HCT116 (cell line): ENCODE measurements at regions not wholly inside any gene's neighbourhood (a gene's known extent, or its start where the extent isn't known, plus 50 kb on each side); places are given as distances from the start of the nearest gene placed in this dataset.

Experiments used
- ATAC-seq: fragments of 200-7000 bp; cut with Tn5 transposase; 2 replicates; pipeline ENCODE4 v1.9.1; 2020; ENCODE audit warnings: mild to moderate bottlenecking, moderate library complexity
- BruUV-seq: library from RNA; stranded (reverse); fragments of 400-500 nt; replicated peaks from 2 replicates; lab custom pipeline; 2021; lab: Mats Ljungman, UMichigan
- CTCF ChIA-PET: fragments of 300-600 bp; sonication (Branson Sonifier 250); formaldehyde crosslinking; loops from one replicate; lab custom pipeline; 2021; ENCODE audit warnings: antibody characterized with exemption; lab: Charles Lee
- POLR2A ChIA-PET: fragments of 300-600, 350-600 bp; sonication (Branson Sonifier 250); formaldehyde crosslinking; loops from one replicate; lab custom pipeline; 2021; ENCODE audit warnings: antibody characterized with exemption; lab: Charles Lee
- RAD21 ChIA-PET, 2 experiments: fragments of 300-600 bp; sonication (Branson Sonifier 250); formaldehyde crosslinking; loops; one replicate each; lab custom pipeline; 2023; ENCODE audit warnings: low total read pairs in 2 of 2; ENCODE audit not compliant: uncharacterized antibody in 2 of 2, unreplicated experiment in 2 of 2, low non-redundant PET in 1 of 2; lab: Charles Lee
- DNase-seq: peaks from one replicate; pipeline ENCODE4 v3.0.0-alpha.2; 2010; ENCODE audit warnings: low read depth, low spot score
- H2AFZ ChIP-seq: fragments of 200-600 bp; shearing (Covaris generic), sonication (generic); 2 replicates; pipeline ENCODE4 v1.6.1; 2017; ENCODE audit warnings: low read depth, mixed run types, mixed read lengths, antibody characterized with exemption, low read length; ENCODE audit not compliant: poor library complexity, severe bottlenecking
- H3K27ac ChIP-seq: 2 replicates; pipeline ENCODE4 v1.5.1; 2012; ENCODE audit warnings: low read depth, low read length
- H3K27me3 ChIP-seq: fragments of 200-600 bp; sonication (generic); 2 replicates; pipeline ENCODE4 v1.6.1; 2016; ENCODE audit warnings: mixed run types, low read length, mixed read lengths; ENCODE audit not compliant: insufficient read depth
- H3K36me3 ChIP-seq, 2 experiments: fragments of 200-500 bp in 1 of 2; fragments of 200-600 bp in 1 of 2; sonication (Bioruptor generic) in 1 of 2; sonication (generic) in 1 of 2; 2 replicates each; pipeline versions ENCODE4 v1.5.1 to v1.6.1; 2014 to 2016; ENCODE audit warnings: low read length in 2 of 2, inconsistent platforms in 1 of 2, mixed read lengths in 1 of 2, mixed run types in 1 of 2; ENCODE audit not compliant: insufficient read depth in 2 of 2, control insufficient read depth in 1 of 2
- H3K4me1 ChIP-seq, 2 experiments: fragments of 200-600 bp in 1 of 2; sonication (generic) in 1 of 2; 2 replicates each; pipeline versions ENCODE4 v1.5.1 to v1.6.1; 2012 to 2017; ENCODE audit warnings: low read length in 2 of 2, inconsistent platforms in 1 of 2, mild to moderate bottlenecking in 1 of 2, mixed read lengths in 1 of 2, mixed run types in 1 of 2, moderate library complexity in 1 of 2; ENCODE audit not compliant: insufficient read depth in 2 of 2, control insufficient read depth in 1 of 2
- H3K4me2 ChIP-seq: fragments of 200-600 bp; sonication (generic); 2 replicates; pipeline ENCODE4 v1.6.1; 2017; ENCODE audit warnings: mixed run types, low read length, mixed read lengths
- H3K4me3 ChIP-seq, 2 experiments: fragments of 200-600 bp in 1 of 2; sonication (generic) in 1 of 2; replicated peaks in 1 of 2; 2 replicates each; pipeline ENCODE4 v1.5.1; 2011 to 2016; ENCODE audit warnings: low read length in 2 of 2, control low read depth in 1 of 2, low read depth in 1 of 2, mild to moderate bottlenecking in 1 of 2, mixed read lengths in 1 of 2, mixed run types in 1 of 2
- H3K79me2 ChIP-seq: fragments of 200-600 bp; sonication (generic); 2 replicates; pipeline ENCODE4 v1.6.1; 2017; ENCODE audit warnings: mild to moderate bottlenecking, mixed run types, low read length, moderate library complexity, mixed read lengths; ENCODE audit not compliant: insufficient read depth
- H3K9ac ChIP-seq: fragments of 200-600 bp; sonication (generic); 2 replicates; pipeline ENCODE4 v1.6.1; 2016; ENCODE audit warnings: low read length, mixed read lengths
- H3K9me2 ChIP-seq: fragments of 200-600 bp; sonication (generic), shearing (Covaris generic); 2 replicates; pipeline ENCODE4 v1.6.1; 2017; ENCODE audit warnings: mixed run types, mild to moderate bottlenecking, moderate library complexity; ENCODE audit not compliant: insufficient read depth
- H3K9me3 ChIP-seq, 2 experiments: fragments of 200-500 bp in 1 of 2; fragments of 200-600 bp in 1 of 2; sonication (Bioruptor generic) in 1 of 2; sonication (generic) in 1 of 2; 2 replicates each; pipeline ENCODE4 v1.6.1; 2014 to 2017; ENCODE audit warnings: low read length in 2 of 2, mixed read lengths in 2 of 2, inconsistent platforms in 1 of 2, low read depth in 1 of 2, mild to moderate bottlenecking in 1 of 2, mixed run types in 1 of 2, moderate library complexity in 1 of 2; ENCODE audit not compliant: control insufficient read depth in 1 of 2, insufficient read depth in 1 of 2
- H4K20me1 ChIP-seq: fragments of 200-600 bp; sonication (generic), shearing (Covaris generic); 2 replicates; pipeline ENCODE4 v1.6.1; 2017; ENCODE audit warnings: mixed run types, mild to moderate bottlenecking, moderate library complexity; ENCODE audit not compliant: insufficient read depth
- ATF3 ChIP-seq: IDR thresholded peaks from 2 replicates; pipeline ENCODE4 v1.6.1; 2012
- CEBPB ChIP-seq: IDR thresholded peaks from 2 replicates; pipeline ENCODE4 v1.6.1; 2012; ENCODE audit warnings: low read depth
- EGR1 ChIP-seq: IDR thresholded peaks from 2 replicates; pipeline ENCODE4 v1.6.1; 2012; ENCODE audit warnings: low read depth
- ELF1 ChIP-seq: IDR thresholded peaks from 2 replicates; pipeline ENCODE4 v1.6.1; 2012; ENCODE audit warnings: low read depth, borderline replicate concordance
- EZH2 ChIP-seq: fragments of 200-600 bp; sonication (generic); IDR thresholded peaks from 2 replicates; pipeline ENCODE4 v1.6.1; 2017; ENCODE audit warnings: antibody characterized with exemption, mixed run types
- EZH2phosphoT487 ChIP-seq: fragments of 200-600 bp; IDR thresholded peaks from 2 replicates; pipeline ENCODE4 v1.6.1; 2018; ENCODE audit warnings: antibody characterized with exemption, borderline replicate concordance
- FOSL1 ChIP-seq: IDR thresholded peaks from 2 replicates; pipeline ENCODE4 v1.6.1; 2012; ENCODE audit warnings: low read depth
- JUND ChIP-seq: IDR thresholded peaks from 2 replicates; pipeline ENCODE4 v1.6.1; 2012
- RAD21 ChIP-seq: IDR thresholded peaks from 2 replicates; pipeline ENCODE4 v1.6.1; 2012; ENCODE audit warnings: low read depth, mild to moderate bottlenecking
- REST ChIP-seq: IDR thresholded peaks from 2 replicates; pipeline ENCODE4 v1.6.1; 2012; ENCODE audit warnings: low read depth
- SRF ChIP-seq: IDR thresholded peaks from 2 replicates; pipeline ENCODE4 v1.6.1; 2012; ENCODE audit warnings: low read depth
- TCF7L2 ChIP-seq: IDR thresholded peaks from 2 replicates; pipeline ENCODE4 v1.7.0; 2011; ENCODE audit warnings: borderline replicate concordance, inconsistent platforms; ENCODE audit not compliant: insufficient read depth, insufficient read length; ENCODE audit errors: extremely low read depth
- YY1 ChIP-seq: IDR thresholded peaks from 2 replicates; pipeline ENCODE4 v1.6.1; 2011; ENCODE audit warnings: low read length, low read depth, moderate library complexity, mild to moderate bottlenecking; ENCODE audit not compliant: insufficient replicate concordance; ENCODE audit errors: extremely low read depth
- ZBTB33 ChIP-seq: IDR thresholded peaks from 2 replicates; pipeline ENCODE4 v1.6.1; 2011; ENCODE audit warnings: mild to moderate bottlenecking, low read length, moderate library complexity; ENCODE audit not compliant: insufficient replicate concordance; ENCODE audit errors: extremely low read depth
- ZNF274 ChIP-seq: fragments of 200-500 bp; sonication (Bioruptor generic); IDR thresholded peaks from 2 replicates; pipeline ENCODE4 v1.6.1; 2014; ENCODE audit warnings: mild to moderate bottlenecking, low read depth, low read length, inconsistent platforms
- intact Hi-C: fragments of 100-400 bp; cut with micrococcal nuclease; formaldehyde crosslinking; loops from 2 replicates; pipeline ENCODE4 v1.10.0; 2022

- POLR2A ChIA-PET = no interaction called here
- H3K9me3 ChIP-seq = no peaks in the 10 kb centered on the region
- H3K4me1 ChIP-seq = no peaks in the 10 kb centered on the region
- H3K79me2 ChIP-seq = no peaks in the 10 kb centered on the region
- no peak for ATAC-seq
- intact Hi-C loops = no loop called here
- H3K4me3 ChIP-seq = no peak overlapping the region
- CTCF ChIA-PET = no interaction called here
- no peak for DNase-seq
- no peaks in the 10 kb centered on the region for H3K9me2 ChIP-seq
- TF ChIP-seq EGR1 = no peak
- no peak for TF ChIP-seq RAD21
- TF ChIP-seq JUND = no peak
- no peak for TF ChIP-seq REST
- no peak for TF ChIP-seq TCF7L2
- TF ChIP-seq EZH2phosphoT487 = no peak
- no peak for TF ChIP-seq ZNF274
- TF ChIP-seq SRF = no peak
- TF ChIP-seq YY1 = no peak
- TF ChIP-seq EZH2 = no peak
- TF ChIP-seq FOSL1 = no peak
- TF ChIP-seq ATF3 = no peak
- TF ChIP-seq ZBTB33 = no peak
- TF ChIP-seq ELF1 = no peak
- TF ChIP-seq CEBPB = no peak
- H3K36me3 ChIP-seq = no peaks in the 10 kb centered on the region
- H3K27me3 ChIP-seq = no peaks in the 10 kb centered on the region
- H4K20me1 ChIP-seq = no peaks in the 10 kb centered on the region
- RAD21 ChIA-PET = no interaction called here
- H3K9ac ChIP-seq = no peak overlapping the region
- BruUV-seq = no TSS peak
- H2AFZ ChIP-seq = no peak overlapping the region
- no peak overlapping the region for H3K27ac ChIP-seq
- H3K4me2 ChIP-seq = no peak overlapping the region
These were observed 283.5 kb upstream of the ACTRT1 start for GRCh38 chrX:128335671-128336070.
